Activated T-cell treated with anti-CD3 and anti-CD28 coated beads for 1 hour (primary cell): ENCODE measurements at regions not wholly inside any gene's neighbourhood (a gene's known extent, or its start where the extent isn't known, plus 50 kb on each side); places are given as distances from the start of the nearest gene placed in this dataset.

Experiments used
- DNase-seq: peaks from one replicate; pipeline ENCODE4 v3.0.0-alpha.2; 2020; ENCODE audit warnings: low read depth

- DNase-seq: no peak
Measured at GRCh38 chr20:39700528-39700927, 738.4 kb downstream of the DHX35 start.

GRCh38 chr20:39699166-39699725, 737.1 kb downstream of the DHX35 start:
- DNase-seq: no peak

GRCh38 chr20:39698752-39699151, 736.6 kb downstream of the DHX35 start:
- no peak for DNase-seq

- DNase-seq: no peak
Measured at GRCh38 chr20:39691151-39691862, 729.2 kb downstream of the DHX35 start.

- DNase-seq: no peak
Measured at GRCh38 chr20:39676857-39677391, 714.8 kb downstream of the DHX35 start.

- no peak for DNase-seq
Measured at GRCh38 chr20:39676241-39676640, 714.1 kb downstream of the DHX35 start.

GRCh38 chr20:39674842-39675241, 712.7 kb downstream of the DHX35 start:
- DNase-seq: no peak

- no peak for DNase-seq
Measured at GRCh38 chr20:39670988-39671387, 708.8 kb downstream of the DHX35 start.

GRCh38 chr20:39669659-39670058, 707.5 kb downstream of the DHX35 start:
- no peak for DNase-seq

GRCh38 chr20:39668038-39668437, 705.9 kb downstream of the DHX35 start:
- no peak for DNase-seq

- DNase-seq: no peak
Measured at GRCh38 chr20:39661833-39662232, 699.7 kb downstream of the DHX35 start.

GRCh38 chr20:39660965-39661364, 698.8 kb downstream of the DHX35 start:
- DNase-seq: no peak

- no peak for DNase-seq
Measured at GRCh38 chr20:39660226-39660625, 698.1 kb downstream of the DHX35 start.

- no peak for DNase-seq
Measured at GRCh38 chr20:39658662-39659409, 696.7 kb downstream of the DHX35 start.

- DNase-seq: no peak
Measured at GRCh38 chr20:39654171-39654570, 692.0 kb downstream of the DHX35 start.

- no peak for DNase-seq
Measured at GRCh38 chr20:39651645-39652325, 689.6 kb downstream of the DHX35 start.

GRCh38 chr20:39646874-39647413, 684.8 kb downstream of the DHX35 start:
- no peak for DNase-seq

GRCh38 chr20:39645131-39645530, 683.0 kb downstream of the DHX35 start:
- DNase-seq: no peak

GRCh38 chr20:39643292-39643691, 681.1 kb downstream of the DHX35 start:
- DNase-seq: no peak

GRCh38 chr20:39641423-39641822, 679.3 kb downstream of the DHX35 start:
- DNase-seq: no peak

- DNase-seq: no peak
Measured at GRCh38 chr20:39640147-39640546, 678.0 kb downstream of the DHX35 start.

GRCh38 chr20:39638731-39639130, 676.6 kb downstream of the DHX35 start:
- DNase-seq: no peak
